ENCODE measurements at regions not wholly inside any gene's neighbourhood (a gene's known extent, or its start where the extent isn't known, plus 50 kb on each side); places are given as distances from the start of the nearest gene placed in this dataset.

DNA sequence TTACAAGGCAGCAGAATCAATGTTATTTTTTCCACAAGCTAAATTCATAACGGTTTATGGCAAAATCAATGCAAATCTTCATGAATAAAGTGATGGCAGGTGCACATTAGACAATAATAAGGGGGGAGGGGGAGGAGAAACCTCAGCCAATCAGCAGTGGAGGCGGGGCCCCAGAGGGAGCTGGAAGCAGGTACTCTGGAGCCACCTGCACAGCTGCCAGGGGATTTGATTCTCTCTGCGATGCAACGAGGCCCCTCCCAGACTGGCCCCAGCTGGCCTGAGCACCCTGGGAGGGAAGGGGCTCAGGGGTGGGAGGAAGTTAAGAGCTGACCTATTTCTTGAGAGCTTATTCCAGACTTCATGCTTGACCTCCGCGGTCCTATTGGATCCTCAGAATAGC is 127.8 kb upstream of the IGSF21 start:
- DNase-seq = no peak

DNA sequence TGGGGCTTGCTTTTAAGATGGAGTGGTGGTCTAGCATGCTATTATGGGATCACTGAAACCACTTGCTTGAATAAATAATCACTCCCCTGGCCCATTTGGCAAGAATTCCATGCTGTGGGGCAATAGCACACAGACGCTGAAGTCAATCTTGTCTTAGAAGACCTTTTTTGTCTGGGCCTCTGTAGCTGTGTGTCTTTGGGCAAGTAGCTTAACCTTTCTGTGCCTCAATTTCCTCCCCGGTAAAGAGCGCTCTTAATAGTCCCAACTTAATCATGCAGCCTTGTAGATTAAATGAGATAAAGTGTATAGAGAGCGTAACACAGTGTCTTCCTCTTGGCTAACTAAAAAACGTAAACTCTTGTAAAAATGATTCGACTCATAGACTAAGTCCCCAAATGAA is 125.4 kb upstream of the IGSF21 start:
- no peak for DNase-seq

DNA sequence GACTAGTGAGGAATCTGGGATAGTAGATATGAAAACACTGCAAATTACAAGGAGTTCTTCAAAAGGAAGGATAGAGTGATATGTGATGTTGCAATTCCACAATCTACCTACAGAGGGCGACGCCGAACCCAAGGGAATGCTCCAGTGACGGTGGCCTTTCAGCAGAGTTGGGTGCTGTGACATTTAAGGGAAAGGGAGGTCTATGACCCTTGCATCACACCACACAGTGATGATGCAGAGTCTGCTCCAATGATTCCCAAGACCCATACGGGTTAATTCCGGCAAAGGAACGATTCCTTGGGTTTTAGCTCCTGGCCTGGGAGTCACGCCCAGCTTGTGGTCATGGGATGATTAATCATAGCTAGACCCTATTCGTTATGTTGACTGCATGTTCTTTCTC is 123.0 kb upstream of the IGSF21 start:
- DNase-seq = no peak

DNA sequence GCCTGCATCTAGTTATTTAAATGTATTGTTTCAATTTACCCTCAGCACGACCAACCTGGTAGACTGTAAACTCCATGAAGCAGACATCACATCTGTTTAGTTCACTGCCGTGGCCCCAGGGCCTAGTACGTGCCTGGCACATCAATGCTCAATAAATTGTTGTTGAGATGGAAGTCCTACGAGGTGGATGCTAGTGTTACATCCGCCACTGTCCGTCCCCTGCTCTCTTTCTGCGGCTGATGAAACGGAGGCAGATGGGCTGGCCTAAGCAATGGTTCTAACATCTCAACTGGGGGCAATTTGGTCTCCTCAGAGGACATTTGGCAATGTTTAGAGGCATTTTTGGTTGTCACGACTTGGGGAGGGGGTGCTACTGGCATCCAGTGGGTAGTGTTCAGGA is 121.4 kb upstream of the IGSF21 start:
- no peak for DNase-seq

DNA sequence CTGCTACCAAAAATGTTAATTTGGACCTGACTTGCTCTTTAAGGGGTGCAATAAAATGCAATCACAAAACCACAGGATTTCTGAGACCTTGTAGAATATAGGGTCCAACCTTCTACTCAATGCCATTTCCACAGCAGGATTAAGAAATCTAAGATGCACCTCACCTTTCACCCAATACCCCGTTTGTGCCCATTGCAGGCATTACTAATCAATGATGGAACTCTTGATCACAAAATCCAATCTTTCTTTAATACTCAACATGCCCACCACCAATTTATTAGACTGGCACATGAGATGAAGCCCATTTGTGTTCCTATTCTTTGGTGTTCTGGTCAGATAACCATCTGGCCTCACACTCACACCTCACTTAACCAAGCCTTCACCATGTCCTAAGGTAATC is 117.2 kb upstream of the IGSF21 start:
- DNase-seq = no peak

DNA sequence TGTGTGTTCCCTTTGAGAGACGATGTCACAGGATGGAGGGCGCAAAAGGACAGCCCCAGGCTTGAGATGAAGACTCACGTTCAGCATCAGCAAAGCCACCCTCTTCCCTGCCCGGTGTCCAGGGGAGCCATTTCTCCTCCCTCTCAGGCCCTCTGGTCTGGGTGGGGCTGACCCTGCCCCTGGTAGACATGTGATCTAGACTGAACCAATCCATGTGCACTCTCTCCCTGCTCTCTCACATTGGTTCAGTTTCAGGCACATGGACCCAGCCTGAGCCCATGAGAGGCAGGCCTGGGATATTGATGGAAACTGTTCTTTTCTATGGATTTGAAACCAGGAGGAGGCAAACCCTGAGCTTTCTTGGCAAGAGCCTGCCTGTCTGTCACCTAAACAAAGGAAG is 115.6 kb upstream of the IGSF21 start:
- no peak for DNase-seq

DNA sequence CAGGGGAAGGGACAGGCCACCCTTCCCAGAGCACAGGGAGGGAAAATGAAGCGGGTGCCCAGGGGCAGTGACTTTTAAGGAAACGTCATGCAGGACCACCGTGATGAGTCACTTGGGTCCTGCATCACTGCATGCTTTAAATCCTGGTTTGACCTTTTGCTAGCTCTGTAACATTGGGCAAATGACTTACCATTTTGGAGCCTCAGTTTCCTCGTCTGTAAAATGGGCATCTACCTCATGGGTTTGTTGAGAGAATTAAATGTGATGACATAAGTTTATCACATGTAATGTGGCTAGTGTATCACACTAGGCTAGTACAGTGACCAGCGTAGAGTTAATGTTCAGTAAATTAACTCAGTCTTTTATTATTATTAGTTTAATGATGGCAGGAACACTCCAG is 114.8 kb upstream of the IGSF21 start:
- DNase-seq = no peak

DNA sequence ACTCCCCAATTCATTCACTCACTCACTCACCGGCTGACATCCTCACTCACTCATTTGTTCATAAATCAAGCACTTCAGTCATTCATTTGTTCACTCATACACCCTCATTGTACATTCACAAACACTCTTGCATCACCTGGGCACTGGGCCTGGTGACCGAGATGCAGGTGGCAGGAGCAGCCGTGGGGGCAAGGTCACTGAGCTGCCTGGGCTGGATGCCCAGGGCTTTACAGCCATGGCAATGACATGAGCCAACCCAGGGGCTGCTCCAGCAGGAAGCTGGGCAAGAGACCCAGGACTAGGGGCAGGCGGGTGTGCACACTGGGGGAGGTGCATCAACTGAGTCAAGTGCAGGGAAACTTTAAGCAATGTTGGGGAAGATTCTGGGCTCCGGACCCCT is 113.6 kb upstream of the IGSF21 start:
- DNase-seq = no peak

DNA sequence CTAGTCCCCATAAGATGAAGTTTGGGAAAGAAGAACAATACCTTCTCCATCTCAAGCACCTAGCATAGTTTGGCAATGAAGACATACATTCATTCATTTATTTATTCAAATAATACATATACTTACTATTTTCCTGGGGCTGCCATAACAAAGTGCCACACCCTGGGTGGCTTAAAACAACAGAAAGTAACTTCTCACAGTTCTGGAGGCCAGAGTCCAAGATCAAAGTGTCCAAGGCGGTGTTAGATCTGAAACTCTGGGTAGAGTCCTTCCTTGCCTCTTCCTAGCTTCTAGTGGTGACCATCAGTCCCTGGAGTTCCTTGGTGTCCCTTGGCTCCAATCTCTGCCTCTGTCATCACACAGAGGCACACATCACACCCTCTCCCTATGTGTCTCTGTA is 112.1 kb upstream of the IGSF21 start:
- DNase-seq = no peak

DNA sequence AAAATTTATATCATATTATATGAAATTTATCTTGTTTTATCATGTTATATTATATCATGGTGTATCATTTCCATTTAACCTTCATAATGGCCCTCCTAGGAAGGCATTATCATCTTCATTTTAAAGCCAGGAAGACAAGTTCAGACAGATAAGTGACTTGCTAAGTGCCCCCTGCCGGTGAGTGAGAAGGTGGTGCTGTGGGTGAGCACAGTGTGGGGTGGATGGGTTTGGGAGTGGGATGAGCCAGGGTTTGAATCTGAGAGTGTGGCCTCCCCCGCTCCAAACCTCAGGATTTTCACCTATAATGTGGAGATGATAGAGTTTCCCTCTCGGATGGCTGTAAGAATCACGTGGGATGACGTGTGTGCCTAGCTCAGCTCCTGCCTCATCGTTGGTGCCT is 108.7 kb upstream of the IGSF21 start:
- DNase-seq = no peak

DNA sequence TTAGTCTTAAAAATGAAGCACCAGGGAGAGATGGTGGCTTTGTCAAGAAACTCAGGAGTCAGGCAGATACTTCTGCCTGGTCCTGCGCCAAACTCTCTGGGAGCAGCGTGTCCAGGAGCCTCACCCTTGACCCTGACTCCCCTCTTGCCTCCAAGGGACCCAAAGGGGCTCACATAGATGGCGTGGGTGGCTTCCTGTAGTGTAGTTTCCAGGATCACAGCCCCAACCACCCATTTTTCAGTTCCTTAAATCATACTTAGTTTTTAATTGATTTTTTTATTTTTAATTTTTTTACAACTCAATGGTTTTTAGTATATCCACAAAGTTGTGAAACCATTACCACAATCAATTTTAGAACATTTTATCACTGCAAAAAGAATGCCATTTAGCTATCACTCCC is 107.7 kb upstream of the IGSF21 start:
- DNase-seq = no peak

DNA sequence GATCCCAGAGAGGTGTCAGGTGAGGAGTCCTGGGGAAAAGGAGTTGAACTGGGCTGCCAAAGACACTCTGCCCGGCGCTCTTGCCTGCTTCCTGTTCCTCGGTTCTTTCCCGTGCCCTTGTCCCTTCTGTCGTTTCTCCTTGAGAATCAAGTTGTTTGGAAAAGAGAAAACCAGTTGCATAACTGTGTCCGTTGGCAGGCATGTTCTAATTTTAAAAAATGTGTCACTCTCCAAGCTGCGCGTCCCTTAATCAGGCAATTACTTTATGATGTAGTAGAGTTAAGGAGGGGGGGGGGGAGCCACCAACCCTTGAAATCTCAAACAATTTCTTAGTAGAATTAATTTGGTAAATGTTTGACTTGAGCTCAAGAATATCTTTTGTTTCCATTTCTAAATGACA is 105.9 kb upstream of the IGSF21 start:
- no peak for DNase-seq

DNA sequence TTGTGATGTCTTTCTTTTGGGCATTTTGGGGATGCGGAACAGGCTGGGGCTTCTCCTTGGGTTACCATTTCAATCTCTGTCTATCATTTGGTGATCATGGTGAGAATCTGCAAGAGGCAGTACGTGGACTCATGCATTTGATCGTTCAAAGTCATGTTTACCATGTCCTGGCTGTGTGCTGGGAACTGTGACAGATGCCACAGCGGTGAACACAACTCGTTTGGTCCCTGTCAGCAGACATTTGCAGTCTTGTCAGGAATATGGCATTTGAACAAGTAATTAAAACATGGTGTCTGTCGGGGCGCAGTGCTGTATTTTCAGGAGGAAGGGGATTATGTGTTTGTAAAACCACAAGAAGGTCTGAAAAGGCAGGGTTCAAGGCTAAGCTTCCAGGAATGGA is 103.3 kb upstream of the IGSF21 start:
- DNase-seq = no peak

DNA sequence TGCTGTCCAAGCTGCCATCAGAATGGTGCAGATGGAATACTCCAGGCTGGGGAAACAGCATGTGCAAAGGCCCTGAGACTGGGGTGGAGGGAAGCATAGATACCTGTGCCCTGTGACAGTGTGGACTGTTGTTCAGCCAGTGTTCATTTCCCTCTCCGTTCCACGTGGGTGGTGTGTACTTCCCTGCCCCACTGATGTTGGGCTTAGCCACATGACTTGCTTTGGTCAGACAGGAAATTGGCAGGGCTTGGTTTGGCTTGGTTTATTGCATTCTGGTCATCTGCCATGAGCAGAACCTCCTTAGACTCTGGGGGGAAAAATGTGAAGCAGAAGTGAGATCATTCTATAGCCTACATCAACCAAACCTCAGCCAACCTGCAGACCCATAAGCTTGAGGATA is 102.4 kb upstream of the IGSF21 start:
- no peak for DNase-seq

DNA sequence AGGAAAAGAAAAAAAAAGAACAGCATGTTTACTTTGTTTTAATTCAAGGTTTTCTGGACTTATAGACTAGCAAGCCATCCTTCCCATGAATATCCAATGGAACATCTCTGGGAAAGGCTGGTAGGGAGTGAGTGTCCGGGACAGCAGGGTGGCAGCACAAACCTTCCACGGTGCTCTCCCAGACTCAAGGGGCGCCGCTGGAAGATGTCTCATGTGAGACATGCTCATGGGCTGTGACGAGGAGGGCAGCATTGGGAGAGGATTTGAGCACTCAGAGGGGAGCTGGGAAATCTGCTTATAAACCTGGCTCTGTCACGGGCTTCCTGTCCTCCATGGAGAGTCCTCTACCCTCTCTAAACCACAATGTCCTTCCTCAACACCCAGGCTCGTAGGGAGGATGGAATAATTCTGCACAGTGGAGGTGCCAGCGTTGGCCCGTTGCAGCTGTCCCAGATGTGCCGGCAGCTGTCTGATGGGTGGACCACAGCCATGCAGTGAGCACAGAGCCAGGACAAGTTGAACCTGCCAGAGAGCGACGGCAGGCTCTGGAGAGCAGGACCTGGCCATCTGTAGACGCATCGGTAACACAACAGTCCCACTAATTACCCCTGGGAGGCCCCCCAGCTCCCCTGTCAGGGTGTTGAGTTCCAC is 100.1 kb upstream of the IGSF21 start:
- DNase-seq = peak; percentile 15

DNA sequence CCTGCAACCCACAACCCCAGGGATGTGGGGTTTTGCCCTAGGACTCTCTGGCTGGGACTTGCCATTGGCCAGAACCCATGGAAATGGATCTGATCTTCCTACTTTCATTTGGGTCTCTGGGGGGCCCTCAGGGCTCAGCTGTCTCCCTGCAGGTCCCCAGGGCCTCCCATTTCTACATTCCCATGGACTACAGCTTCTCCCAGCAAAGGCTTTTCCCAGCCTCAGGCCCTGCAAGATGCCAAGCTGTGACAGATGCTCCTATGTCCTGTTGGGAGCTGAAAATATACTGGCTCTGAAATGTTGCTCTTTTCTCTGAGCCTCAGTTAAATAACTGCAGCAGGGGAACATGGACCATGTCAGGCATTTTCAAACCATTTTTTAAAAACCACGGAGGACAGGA is 99.5 kb upstream of the IGSF21 start:
- DNase-seq = peak; percentile 15

DNA sequence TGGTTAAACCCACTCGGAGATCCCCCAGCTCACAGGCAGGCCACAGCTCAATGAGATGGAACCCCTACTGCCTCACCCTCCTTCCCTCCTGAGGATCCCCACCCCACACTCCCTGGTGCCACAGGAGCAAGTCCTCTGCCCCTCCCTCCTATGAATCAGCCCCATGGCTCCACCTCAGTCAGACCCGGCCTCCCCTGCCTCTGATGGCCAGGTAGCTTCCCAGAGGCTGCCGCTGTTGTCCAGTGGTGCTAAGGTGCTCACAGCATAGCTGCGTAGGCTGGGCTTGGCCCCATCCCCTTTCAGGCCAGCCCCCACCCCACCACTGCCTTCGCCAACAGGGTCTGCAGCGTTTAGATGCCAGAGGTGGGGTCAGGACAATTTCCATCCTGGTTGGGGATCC is 98.5 kb upstream of the IGSF21 start:
- DNase-seq = no peak

DNA sequence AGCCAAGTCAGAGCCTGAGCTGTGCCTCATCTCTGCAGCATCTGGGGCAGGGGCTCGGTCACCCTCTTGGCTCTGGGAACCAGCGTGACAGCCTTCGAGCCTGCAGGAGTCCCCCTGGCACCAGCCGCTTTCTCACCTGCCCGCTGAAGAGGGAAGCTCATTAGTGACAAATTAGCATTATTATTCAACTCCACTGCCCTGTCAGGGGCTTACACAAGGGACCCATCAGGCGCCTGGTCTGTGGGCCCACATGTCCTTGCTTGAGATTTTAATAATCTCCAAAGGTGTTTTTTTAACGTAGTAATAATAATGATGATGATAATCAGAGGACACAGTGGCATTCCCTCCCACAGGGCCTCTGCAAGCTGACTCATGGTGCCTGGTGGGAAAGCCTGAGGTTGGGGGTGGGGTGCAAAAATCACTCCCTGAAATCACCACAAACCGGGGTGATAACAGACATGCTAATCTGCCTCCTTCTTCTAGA is 98.1 kb upstream of the IGSF21 start:
- DNase-seq = no peak

DNA sequence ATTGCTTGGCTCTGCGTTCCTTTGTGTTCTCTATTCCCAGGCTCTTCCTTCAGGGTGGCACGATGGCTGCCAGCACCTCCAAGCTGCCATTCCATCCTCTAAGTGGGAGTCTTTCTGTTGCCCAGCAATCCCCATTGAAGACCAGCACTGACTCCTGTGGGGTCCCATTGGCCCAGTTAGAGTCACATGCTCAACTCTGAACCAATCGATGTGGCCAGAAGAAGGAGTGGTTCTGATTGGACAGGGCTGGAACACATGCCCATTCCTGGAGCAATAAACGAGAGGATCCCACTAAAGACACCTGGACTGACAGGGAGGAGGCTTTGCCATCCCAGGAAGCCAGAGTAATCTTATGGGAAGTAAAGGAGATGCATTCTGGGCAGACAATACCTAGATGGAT is 97.2 kb upstream of the IGSF21 start:
- DNase-seq = no peak

DNA sequence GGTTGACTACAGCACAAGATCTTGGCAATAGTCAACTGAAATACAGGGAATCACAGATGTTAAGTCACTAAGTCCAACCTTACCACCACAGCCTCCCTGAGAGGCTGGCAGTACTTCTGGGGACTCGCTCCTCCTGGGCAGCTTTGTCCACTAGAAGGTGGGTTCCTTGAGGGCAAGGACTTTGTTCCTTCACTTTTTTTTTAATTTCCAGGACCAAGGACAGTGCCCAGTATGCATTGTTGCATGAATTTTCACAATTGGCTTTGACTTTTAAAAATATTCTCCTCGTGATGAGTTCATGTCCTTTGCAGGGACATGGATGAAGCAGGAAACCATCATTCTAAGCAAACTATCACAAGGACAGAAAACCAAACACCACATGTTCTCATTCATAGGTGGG is 96.7 kb upstream of the IGSF21 start:
- DNase-seq = no peak

DNA sequence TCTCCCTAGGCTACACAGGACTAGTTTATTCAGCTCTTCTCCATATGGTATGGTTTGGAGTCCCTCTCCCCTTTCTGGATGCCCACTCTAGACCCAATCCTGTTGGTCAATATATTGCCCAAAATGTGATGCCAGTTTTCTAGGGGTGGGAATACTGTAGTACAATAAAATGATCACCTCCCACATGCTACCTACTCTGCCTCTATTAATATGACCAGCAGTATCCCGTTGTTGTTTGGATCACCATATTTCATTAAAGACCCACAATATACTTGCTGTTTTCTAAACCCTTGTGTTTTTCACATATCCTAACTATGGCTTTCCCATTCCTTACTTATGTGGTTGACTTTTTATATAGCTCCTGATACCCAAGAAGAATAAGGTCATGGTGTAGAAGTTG is 95.9 kb upstream of the IGSF21 start:
- no peak for DNase-seq

DNA sequence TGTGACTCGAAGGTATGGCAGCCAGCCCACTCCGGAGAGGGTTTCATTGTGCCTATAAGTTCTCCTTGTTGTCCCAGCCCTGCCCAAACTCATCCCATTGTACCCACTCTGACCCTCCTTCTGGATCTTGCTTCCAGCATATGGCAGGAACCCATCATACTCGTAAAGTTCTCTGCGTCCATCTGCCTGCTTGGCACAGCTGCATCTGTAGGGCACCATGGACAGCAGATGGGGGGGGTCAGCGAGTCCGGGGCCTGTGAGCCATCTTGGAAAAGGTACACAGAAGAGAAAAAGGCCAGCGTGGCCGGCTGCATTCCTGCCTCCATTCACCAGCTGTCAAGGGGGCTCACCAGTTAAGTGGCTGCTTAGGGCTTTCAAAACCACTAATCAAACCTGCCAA is 94.9 kb upstream of the IGSF21 start:
- DNase-seq = no peak

DNA sequence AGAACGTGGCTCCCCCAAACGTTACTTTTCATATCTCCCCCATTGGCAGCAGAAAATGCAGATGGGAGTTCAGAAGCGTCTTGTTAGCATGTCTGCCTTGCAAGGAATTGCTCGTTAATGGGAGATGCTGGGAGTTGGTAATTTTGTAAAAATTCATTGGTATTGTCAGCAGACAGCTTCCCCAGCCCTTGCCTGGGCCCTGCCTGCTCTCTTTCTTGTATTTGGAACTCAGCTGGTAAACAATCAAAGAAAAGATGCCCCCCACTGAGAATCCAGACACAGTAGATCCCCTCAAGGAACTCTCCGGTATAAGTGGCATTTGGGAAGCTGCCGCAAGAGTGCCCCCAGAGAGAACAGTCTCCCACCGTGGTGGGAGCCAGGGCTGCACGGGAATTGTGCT is 94.4 kb upstream of the IGSF21 start:
- DNase-seq = no peak

DNA sequence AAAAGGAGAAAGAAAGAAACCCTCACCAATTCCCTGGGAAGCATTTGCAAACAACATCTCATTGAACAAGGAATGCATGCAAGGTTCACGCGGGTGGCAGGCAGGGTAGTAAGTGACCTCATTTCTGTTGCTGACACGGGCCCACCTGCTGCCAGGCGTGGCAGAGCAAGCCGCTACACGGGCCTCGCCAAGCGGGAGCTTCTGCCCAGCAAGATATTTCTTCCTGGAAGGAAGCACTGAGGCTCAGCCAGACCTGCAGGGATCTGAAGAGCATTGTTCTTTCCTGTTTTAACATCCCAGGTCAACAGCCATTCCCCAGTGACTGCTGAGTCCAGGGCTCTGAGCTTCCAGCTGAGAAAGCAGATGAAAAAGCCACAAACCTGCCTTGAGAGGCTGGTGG is 91.9 kb upstream of the IGSF21 start:
- no peak for DNase-seq

DNA sequence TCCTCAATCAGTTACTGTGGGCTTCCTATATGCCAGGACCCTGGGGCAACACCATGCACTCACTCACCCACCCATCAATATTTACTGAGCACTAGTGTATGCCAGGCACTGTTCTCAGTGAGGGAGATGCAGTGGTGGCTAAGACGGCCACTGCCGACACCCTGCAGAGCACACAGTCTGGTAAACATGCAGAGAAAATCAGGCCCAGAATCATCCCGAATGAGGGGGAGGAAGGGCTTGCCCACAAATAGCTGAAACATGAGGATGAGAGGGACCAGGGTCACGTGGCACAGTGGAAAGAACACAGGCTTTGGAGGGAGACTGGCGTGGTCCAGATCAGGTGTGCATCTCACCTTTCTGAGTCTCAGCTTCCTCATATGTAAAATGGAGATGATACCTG is 89.2 kb upstream of the IGSF21 start:
- no peak for DNase-seq
